GM12878 (cell line): ENCODE measurements at regions not wholly inside any gene's neighbourhood (a gene's known extent, or its start where the extent isn't known, plus 50 kb on each side); places are given as distances from the start of the nearest gene placed in this dataset.

Experiments
- ATAC-seq: fragments of 200-7000 bp; cut with Tn5 transposase; 3 replicates; pipeline ENCODE4 v1.9.1; 2020; ENCODE audit warnings: mild to moderate bottlenecking, moderate library complexity
- BruUV-seq: library from RNA; stranded (reverse); fragments of 400-500 nt; replicated peaks from 2 replicates; lab custom pipeline; 2021; lab: Mats Ljungman, UMichigan
- CTCF ChIA-PET: fragments of 300-600 bp; sonication (Branson Sonifier 250); formaldehyde crosslinking; extraction: SDS; loops from one replicate; lab custom pipeline; 2021; ENCODE audit warnings: inconsistent platforms; lab: Yijun Ruan, JAX
- POLR2A ChIA-PET: fragments of 350-600 bp; formaldehyde crosslinking; extraction: SDS; loops from one replicate; lab custom pipeline; 2021; ENCODE audit warnings: inconsistent platforms; lab: Charles Lee
- RAD21 ChIA-PET: fragments of 300-600 bp; sonication (Branson Sonifier 250); formaldehyde crosslinking; loops from one replicate; lab custom pipeline; 2023; ENCODE audit warnings: antibody characterized with exemption; ENCODE audit not compliant: unreplicated experiment; lab: Charles Lee
- SMC1A ChIA-PET: fragments of 300-600 bp; sonication (Branson Sonifier 250); formaldehyde crosslinking; loops from one replicate; lab custom pipeline; 2023; ENCODE audit not compliant: unreplicated experiment, uncharacterized antibody; lab: Charles Lee
- DNase-seq: peaks from one replicate; pipeline ENCODE4 v3.0.0-alpha.2; 2011; ENCODE audit warnings: low read depth, low spot score
- FAIRE-seq: peaks from 3 replicates; lab custom pipeline; 2011; peaks lifted over from hg19 to GRCh38; lab: Jason Lieb, UNC
- H2AFZ ChIP-seq: 2 replicates; pipeline ENCODE4 v1.6.0; 2011; ENCODE audit warnings: low read depth, low read length, control low read depth; ENCODE audit not compliant: control insufficient read depth
- H3K27ac ChIP-seq: 2 replicates; pipeline ENCODE4 v1.5.1; 2011; ENCODE audit warnings: control low read depth; ENCODE audit not compliant: control insufficient read depth, insufficient read depth
- H3K27me3 ChIP-seq, 2 experiments: replicated peaks in 1 of 2; 2 replicates each; pipeline versions ENCODE4 v1.6.0 to v1.6.1; 2011; ENCODE audit warnings: low read length in 1 of 2; ENCODE audit not compliant: control insufficient read depth in 2 of 2, insufficient read depth in 2 of 2
- H3K36me3 ChIP-seq, 2 experiments: 2 replicates each; pipeline ENCODE4 v1.5.1; 2011; ENCODE audit warnings: low read length in 1 of 2; ENCODE audit not compliant: control insufficient read depth in 2 of 2, insufficient read depth in 2 of 2
- H3K4me1 ChIP-seq: 2 replicates; pipeline ENCODE4 v1.6.1; 2011; ENCODE audit warnings: mild to moderate bottlenecking, low read length, moderate library complexity, mixed read lengths; ENCODE audit not compliant: control insufficient read depth, insufficient read depth
- H3K4me2 ChIP-seq: 2 replicates; pipeline ENCODE4 v1.6.0; 2011; ENCODE audit warnings: control low read depth; ENCODE audit not compliant: control insufficient read depth, insufficient read depth
- H3K4me3 ChIP-seq: fragments of 200-600 bp; sonication (generic); 2 replicates; pipeline ENCODE4 v1.5.1; 2016
- H3K79me2 ChIP-seq: 2 replicates; pipeline ENCODE4 v1.6.0; 2011; ENCODE audit warnings: low read length; ENCODE audit not compliant: control insufficient read depth, insufficient read depth
- H3K9ac ChIP-seq: 2 replicates; pipeline ENCODE4 v1.8.0; 2011; ENCODE audit warnings: low read length, control low read depth, mixed read lengths; ENCODE audit not compliant: control insufficient read depth, insufficient read depth
- H3K9me3 ChIP-seq: replicated peaks from 3 replicates; pipeline ENCODE4 v1.5.1; 2011; ENCODE audit warnings: mild to moderate bottlenecking, low read length; ENCODE audit not compliant: control insufficient read depth, insufficient read depth
- H4K20me1 ChIP-seq: 2 replicates; pipeline ENCODE4 v1.6.0; 2011; ENCODE audit not compliant: control insufficient read depth, insufficient read depth
- CREB1 ChIP-seq: IDR thresholded peaks from 2 replicates; pipeline ENCODE4 v1.6.1; 2012; ENCODE audit warnings: low read depth, mild to moderate bottlenecking, inconsistent platforms
- FOXM1 ChIP-seq: IDR thresholded peaks from 2 replicates; pipeline ENCODE4 v1.6.1; 2012; ENCODE audit warnings: low read depth, mild to moderate bottlenecking, inconsistent platforms, low read length, moderate library complexity
- KLF5 ChIP-seq: fragments of 450-650 bp; IDR thresholded peaks from 2 replicates; pipeline ENCODE4 v1.6.1; 2014; ENCODE audit warnings: mild to moderate bottlenecking; ENCODE audit not compliant: partially characterized antibody
- RB1 ChIP-seq: fragments of 450-650 bp; formaldehyde crosslinking; IDR thresholded peaks from 2 replicates; pipeline ENCODE4 v1.6.1; 2017; ENCODE audit warnings: mild to moderate bottlenecking, borderline replicate concordance
- SIN3A ChIP-seq: IDR thresholded peaks from 2 replicates; pipeline ENCODE4 v1.6.1; 2012; ENCODE audit warnings: low read depth, low read length, improper control_type of control experiment
- ZBED1 ChIP-seq: IDR thresholded peaks from 2 replicates; pipeline ENCODE4 v1.6.1; 2016; ENCODE audit warnings: borderline replicate concordance
- WGBS: methylation state at CpG from one replicate; pipeline ENCODE4 v1.1.6; 2016; ENCODE audit warnings: low lambda C conversion rate; ENCODE audit not compliant: insufficient replicate concordance, insufficient coverage; ENCODE audit errors: missing lambda C conversion rate; 5-methylcytosine and 5-hydroxymethylcytosine counted together
- in situ Hi-C: fragments of 300-500 bp; cut with MboI; formaldehyde crosslinking; loops from 9 replicates; pipeline ENCODE4 v1.14.3; 2018; ENCODE audit warnings: mixed read lengths
- intact Hi-C: fragments of 100-400 bp; cut with micrococcal nuclease; formaldehyde crosslinking; loops from one replicate; pipeline ENCODE4 v1.14.2; 2022; ENCODE audit not compliant: unreplicated experiment
- TF ChIP-seq, protein P1 (sequence below): fragments of 450-650 bp; formaldehyde crosslinking; IDR thresholded peaks from 2 replicates; pipeline ENCODE4 v1.5.0; 2022; ENCODE audit warnings: mild to moderate bottlenecking, missing genetic modification characterization

DNA sequence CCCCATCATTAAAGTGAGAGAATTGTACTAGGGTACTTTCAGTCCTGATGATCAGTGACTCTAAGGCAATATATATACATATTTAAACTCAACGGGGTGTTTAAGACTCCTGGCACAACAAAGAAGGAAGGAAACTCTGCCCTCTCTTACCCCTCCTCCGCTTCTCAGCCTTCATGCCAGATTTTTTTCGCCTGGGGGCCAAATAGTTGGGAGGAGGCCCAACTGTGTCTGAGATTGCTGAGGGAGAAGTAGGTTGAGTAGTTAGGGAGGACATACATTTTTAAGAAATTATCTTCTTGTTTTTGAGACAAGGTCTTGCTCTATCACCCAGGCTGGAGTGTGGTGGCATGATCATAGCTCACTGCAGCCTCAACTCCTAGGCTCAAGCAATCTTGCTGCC lies 127.7 kb upstream of the SHB start:
- no peak overlapping the region for H3K4me3 ChIP-seq
- H3K27ac ChIP-seq, result no peak overlapping the region
- intact Hi-C loops, result no loop called here
- 0% methylated on average over 3 of the region's 3 CpGs for whole genome bisulfite sequencing
- FAIRE-seq (no peak), DNase-seq (no peak), ATAC-seq (no peak)
- H4K20me1 ChIP-seq, result no peaks in the 10 kb centered on the region
- RAD21 ChIA-PET, result interaction anchor here (0.8 to 3.6 kb wide), 2 partner anchors 29 to 31 kb away, joined by 3 to 13 read pairs; no protein-coding TSS in a partner anchor
- no peak overlapping the region for H3K4me2 ChIP-seq
- no TSS peak for BruUV-seq
- CTCF ChIA-PET, result interaction anchor here (2.9 kb wide), 1 partner anchor 10 kb away, joined by 8 read pairs; no protein-coding TSS in a partner anchor
- no peaks in the 10 kb centered on the region for H3K36me3 ChIP-seq
- POLR2A ChIA-PET, result interaction anchor here (0.6 to 1.5 kb wide), 4 partner anchors 8 to 34 kb away, joined by 3 to 9 read pairs (median 5); no protein-coding TSS in a partner anchor
- no peaks in the 10 kb centered on the region for H3K9me3 ChIP-seq
- H3K79me2 ChIP-seq, result no peaks in the 10 kb centered on the region
- SMC1A ChIA-PET, result interaction anchor here (0.6 to 3.2 kb wide), 8 partner anchors 8 to 295 kb away, joined by 3 to 9 read pairs (median 4); no protein-coding TSS in a partner anchor
- no peak overlapping the region for H3K9ac ChIP-seq
- TF ChIP-seq RB1, result no peak
- TF ChIP-seq FOXM1, result no peak
- TF ChIP-seq, protein P1, sequence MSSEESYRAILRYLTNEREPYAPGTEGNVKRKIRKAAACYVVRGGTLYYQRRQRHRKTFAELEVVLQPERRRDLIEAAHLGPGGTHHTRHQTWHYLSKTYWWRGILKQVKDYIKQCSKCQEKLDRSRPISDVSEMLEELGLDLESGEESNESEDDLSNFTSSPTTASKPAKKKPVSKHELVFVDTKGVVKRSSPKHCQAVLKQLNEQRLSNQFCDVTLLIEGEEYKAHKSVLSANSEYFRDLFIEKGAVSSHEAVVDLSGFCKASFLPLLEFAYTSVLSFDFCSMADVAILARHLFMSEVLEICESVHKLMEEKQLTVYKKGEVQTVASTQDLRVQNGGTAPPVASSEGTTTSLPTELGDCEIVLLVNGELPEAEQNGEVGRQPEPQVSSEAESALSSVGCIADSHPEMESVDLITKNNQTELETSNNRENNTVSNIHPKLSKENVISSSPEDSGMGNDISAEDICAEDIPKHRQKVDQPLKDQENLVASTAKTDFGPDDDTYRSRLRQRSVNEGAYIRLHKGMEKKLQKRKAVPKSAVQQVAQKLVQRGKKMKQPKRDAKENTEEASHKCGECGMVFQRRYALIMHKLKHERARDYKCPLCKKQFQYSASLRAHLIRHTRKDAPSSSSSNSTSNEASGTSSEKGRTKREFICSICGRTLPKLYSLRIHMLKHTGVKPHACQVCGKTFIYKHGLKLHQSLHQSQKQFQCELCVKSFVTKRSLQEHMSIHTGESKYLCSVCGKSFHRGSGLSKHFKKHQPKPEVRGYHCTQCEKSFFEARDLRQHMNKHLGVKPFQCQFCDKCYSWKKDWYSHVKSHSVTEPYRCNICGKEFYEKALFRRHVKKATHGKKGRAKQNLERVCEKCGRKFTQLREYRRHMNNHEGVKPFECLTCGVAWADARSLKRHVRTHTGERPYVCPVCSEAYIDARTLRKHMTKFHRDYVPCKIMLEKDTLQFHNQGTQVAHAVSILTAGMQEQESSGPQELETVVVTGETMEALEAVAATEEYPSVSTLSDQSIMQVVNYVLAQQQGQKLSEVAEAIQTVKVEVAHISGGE, result no peak
- no peak for TF ChIP-seq ZBED1
- no peak for TF ChIP-seq SIN3A
- no peak for TF ChIP-seq CREB1
- no peak for TF ChIP-seq KLF5
- no peaks in the 10 kb centered on the region; the same call in 1 of the 2 replicates for H3K4me1 ChIP-seq
- no peak overlapping the region for H2AFZ ChIP-seq
- in situ Hi-C loops, result no loop called here
- H3K27me3 ChIP-seq, result no peaks in the 10 kb centered on the region; a peak in 1 of 4 replicates
